H1 (cell line): ENCODE measurements at regions not wholly inside any gene's neighbourhood (a gene's known extent, or its start where the extent isn't known, plus 50 kb on each side); places are given as distances from the start of the nearest gene placed in this dataset.

Source experiments
- ATF3 ChIP-seq: IDR thresholded peaks from 2 replicates; pipeline ENCODE4 v1.6.1; 2011; ENCODE audit warnings: low read depth, mild to moderate bottlenecking, low read length; ENCODE audit not compliant: insufficient read depth
- GTF2F1 ChIP-seq: IDR thresholded peaks from 2 replicates; pipeline ENCODE4 v1.6.1; 2012; ENCODE audit warnings: low read depth, low read length, improper control_type of control experiment, borderline replicate concordance

- TF ChIP-seq ATF3: no peak
- TF ChIP-seq GTF2F1: no peak
These were observed 201.9 kb upstream of the ANKRD55 start (continued) for GRCh38 chr5:56434986-56435385.
